SU-DHL-6 (cell line): ENCODE measurements at regions not wholly inside any gene's neighbourhood (a gene's known extent, or its start where the extent isn't known, plus 50 kb on each side); places are given as distances from the start of the nearest gene placed in this dataset.
"Not testable (repeated sequence)": the region's sequence is repeated elsewhere in the genome, so short reads cannot be mapped to it uniquely, and the experiment has no call there.

Experiments used
- H2AFZ ChIP-seq: fragments of 200-600 bp; sonication (generic); 2 replicates; pipeline ENCODE4 v1.6.1; 2014; ENCODE audit warnings: low read depth, mild to moderate bottlenecking, moderate library complexity, mixed read lengths, antibody characterized with exemption, low read length; ENCODE audit not compliant: severe bottlenecking
- H3F3A ChIP-seq: fragments of 200-600 bp; shearing (Covaris generic); 2 replicates; pipeline ENCODE4 v1.6.0; 2016; ENCODE audit warnings: antibody characterized with exemption, mild to moderate bottlenecking; ENCODE audit not compliant: insufficient read depth
- H3K27ac ChIP-seq: fragments of 200-600 bp; sonication (generic); 2 replicates; pipeline ENCODE4 v1.5.1; 2016; ENCODE audit warnings: low read depth, mild to moderate bottlenecking, low read length, moderate library complexity, mixed read lengths
- H3K27me3 ChIP-seq: fragments of 200-600 bp; sonication (generic), shearing (Covaris generic); 2 replicates; pipeline ENCODE4 v1.6.0; 2014; ENCODE audit warnings: mild to moderate bottlenecking, low read length
- H3K36me3 ChIP-seq: fragments of 200-600 bp; sonication (generic); 2 replicates; pipeline ENCODE4 v1.6.1; 2014; ENCODE audit warnings: mild to moderate bottlenecking, low read length, mixed read lengths
- H3K4me2 ChIP-seq: fragments of 300-600, 200-600 bp; shearing (Covaris generic), sonication (generic); 2 replicates; pipeline ENCODE4 v1.6.0; 2014; ENCODE audit warnings: low read length, low read depth, mild to moderate bottlenecking; ENCODE audit not compliant: poor library complexity, severe bottlenecking
- H3K4me3 ChIP-seq: fragments of 200-600 bp; sonication (generic); 2 replicates; pipeline ENCODE4 v1.5.1; 2014; ENCODE audit warnings: antibody characterized with exemption, low read length, mild to moderate bottlenecking, mixed read lengths; ENCODE audit not compliant: insufficient read depth, poor library complexity, severe bottlenecking
- H3K79me2 ChIP-seq: fragments of 200-600 bp; sonication (generic); 2 replicates; pipeline ENCODE4 v1.6.1; 2014; ENCODE audit warnings: mild to moderate bottlenecking, low read length, moderate library complexity; ENCODE audit not compliant: insufficient read depth
- H3K9ac ChIP-seq: fragments of 200-600 bp; sonication (generic); 2 replicates; pipeline ENCODE4 v1.7.0; 2014; ENCODE audit warnings: mild to moderate bottlenecking, low read length
- H3K9me2 ChIP-seq: fragments of 200-600 bp; sonication (generic); replicated peaks from 2 replicates; pipeline ENCODE4 v1.6.1; 2014; ENCODE audit warnings: low read length; ENCODE audit not compliant: insufficient read depth
- H3K9me3 ChIP-seq: fragments of 200-600 bp; sonication (generic); 2 replicates; pipeline ENCODE4 v1.6.1; 2014; ENCODE audit warnings: low read length, mixed read lengths; ENCODE audit not compliant: insufficient read depth
- H4K20me1 ChIP-seq: fragments of 200-600 bp; sonication (generic); 2 replicates; pipeline ENCODE4 v1.6.1; 2014; ENCODE audit warnings: low read depth, mild to moderate bottlenecking, antibody characterized with exemption, low read length, moderate library complexity, mixed read lengths
- EZH2phosphoT487 ChIP-seq: fragments of 200-600 bp; sonication (generic), shearing (Covaris generic); conservative IDR thresholded peaks from 2 replicates; pipeline ENCODE4 v1.6.1; 2018; ENCODE audit warnings: mild to moderate bottlenecking, antibody characterized with exemption, low read length, moderate library complexity, mixed read lengths
- TF ChIP-seq, protein P1 (sequence below): fragments of 200-600 bp; sonication (generic); IDR thresholded peaks from one replicate; pipeline ENCODE4 v1.5.1; 2017; ENCODE audit warnings: antibody characterized with exemption, mild to moderate bottlenecking, low read length, moderate library complexity; ENCODE audit not compliant: insufficient read depth, poor library complexity, severe bottlenecking

DNA sequence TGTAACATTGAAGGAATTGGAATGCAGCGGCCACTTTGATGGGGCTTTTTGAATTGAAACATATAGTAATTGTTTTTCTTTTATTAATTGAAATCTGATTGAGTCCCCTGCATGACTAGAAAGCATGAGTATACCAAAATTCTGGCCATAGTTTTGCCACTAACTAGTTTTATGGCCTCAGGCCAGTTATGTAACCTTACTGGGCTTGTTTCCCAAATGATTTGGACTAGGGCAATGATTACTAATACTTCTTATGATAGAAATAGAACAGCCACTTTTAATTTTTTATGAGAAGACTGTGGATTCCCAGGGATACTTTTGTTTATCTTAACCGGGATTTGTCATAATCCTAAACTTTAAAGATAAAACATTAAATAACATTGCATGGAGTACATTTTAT lies 106.9 kb upstream of the GOLGA6L4 start:
- H4K20me1 ChIP-seq: not testable (repeated sequence)

DNA sequence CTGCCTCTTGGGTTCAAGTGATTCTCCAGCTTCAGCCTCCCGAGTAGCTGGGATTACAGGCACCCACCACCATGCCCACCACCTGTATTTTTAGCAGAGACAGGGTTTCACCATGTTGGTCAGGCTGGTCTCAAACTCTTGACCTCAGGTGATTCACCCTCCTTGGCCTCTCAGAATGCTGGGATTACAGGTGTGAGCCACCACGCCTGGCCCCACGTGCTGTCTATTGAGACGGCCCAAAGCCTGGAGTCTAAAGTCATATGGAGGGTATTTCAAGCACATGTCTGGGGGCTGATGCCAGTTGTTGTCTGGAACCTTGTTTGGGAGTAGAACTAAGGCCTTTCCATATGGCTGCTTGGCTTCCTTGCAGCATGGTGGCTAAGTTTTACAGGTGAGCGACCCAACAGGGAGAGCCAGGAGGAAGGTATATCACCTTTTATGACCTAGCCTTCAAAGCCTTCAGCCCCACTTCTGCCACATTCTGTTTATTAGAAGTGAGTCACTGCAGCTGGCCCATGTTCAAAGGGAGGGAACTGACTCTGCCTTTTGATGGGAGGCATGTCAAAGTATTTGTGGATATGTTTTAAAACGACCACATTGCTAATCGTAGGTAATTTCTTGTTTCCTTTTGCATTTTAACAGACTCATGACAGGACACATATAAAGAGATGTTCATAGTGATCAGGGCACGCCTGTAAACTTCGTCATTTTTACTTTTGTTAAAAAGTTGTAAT lies 105.3 kb upstream of the GOLGA6L4 start:
- H3K36me3 ChIP-seq, H3K4me2 ChIP-seq, H3K79me2 ChIP-seq, H4K20me1 ChIP-seq, H3F3A ChIP-seq, H3K27ac ChIP-seq, H3K9ac ChIP-seq, H2AFZ ChIP-seq, H3K27me3 ChIP-seq, H3K9me2 ChIP-seq, H3K9me3 ChIP-seq, H3K4me3 ChIP-seq: not testable (repeated sequence)

More for the DNA sequence above, 106.9 kb upstream of the GOLGA6L4 start:
- H3K27ac ChIP-seq, H3K27me3 ChIP-seq, H2AFZ ChIP-seq, H3K4me2 ChIP-seq, H3F3A ChIP-seq, H3K9me2 ChIP-seq, H3K4me3 ChIP-seq, H3K9ac ChIP-seq, H3K9me3 ChIP-seq, H3K36me3 ChIP-seq, H3K79me2 ChIP-seq: not testable (repeated sequence)

DNA sequence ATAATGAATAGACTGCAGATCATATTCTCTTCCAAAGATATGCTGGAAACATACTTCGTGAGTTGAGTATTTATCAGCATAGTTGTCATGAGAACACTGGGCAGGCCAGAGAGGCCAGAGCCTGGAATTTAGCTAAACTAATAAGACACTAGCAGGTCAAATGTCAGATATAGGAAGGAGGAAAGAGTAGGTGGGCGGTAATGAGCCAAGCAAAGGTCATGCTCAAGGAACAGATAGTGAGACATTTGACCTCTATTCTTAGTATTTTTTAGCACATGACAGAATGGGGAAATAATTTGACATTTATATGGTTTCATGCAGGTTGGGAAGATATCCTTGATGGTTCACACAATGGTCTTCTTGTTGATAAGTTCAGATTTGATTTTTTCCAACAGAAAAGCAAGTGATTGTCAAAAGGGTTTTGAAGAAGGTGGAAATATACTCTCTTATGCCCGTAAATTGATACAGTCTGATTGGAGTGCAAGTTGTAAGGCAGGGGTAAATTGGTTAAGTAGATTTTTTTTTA lies 99.6 kb upstream of the GOLGA6L4 start:
- not testable (repeated sequence) for H3K4me3 ChIP-seq, H3F3A ChIP-seq, H3K9me2 ChIP-seq, H3K27me3 ChIP-seq, H3K79me2 ChIP-seq, H3K9me3 ChIP-seq, H4K20me1 ChIP-seq, H3K36me3 ChIP-seq, H3K27ac ChIP-seq, H3K9ac ChIP-seq, H2AFZ ChIP-seq, H3K4me2 ChIP-seq

DNA sequence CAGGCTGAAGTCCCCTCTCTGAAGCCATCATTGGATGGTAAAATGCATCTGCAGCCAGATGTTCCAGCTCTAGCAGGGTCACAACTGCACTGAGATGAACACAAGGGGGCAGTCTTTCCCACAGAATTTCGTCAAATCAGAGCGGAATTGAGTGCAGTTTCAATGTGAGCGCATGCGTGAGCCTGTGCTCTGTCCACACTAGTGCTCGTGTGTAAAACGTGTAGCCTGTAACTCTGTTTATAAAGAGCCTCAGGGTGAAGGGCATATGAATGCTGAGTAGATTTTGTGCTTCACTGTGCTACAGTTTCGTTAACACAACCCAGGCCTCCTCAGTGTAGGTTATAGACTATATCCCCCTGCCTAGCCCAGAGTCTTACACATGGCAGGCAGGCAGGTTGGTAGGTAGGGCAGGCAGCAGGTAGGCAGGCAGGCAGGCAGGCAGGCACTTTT lies 92.7 kb upstream of the GOLGA6L4 start:
- no peaks in the 10 kb centered on the region for H4K20me1 ChIP-seq
- H2AFZ ChIP-seq: peak overlapping the region; percentile 97
- no peak overlapping the region for H3K27ac ChIP-seq
- H3F3A ChIP-seq: no peaks in the 10 kb centered on the region
- H3K9ac ChIP-seq: peak overlapping the region; percentile 50
- no peaks in the 10 kb centered on the region for H3K9me3 ChIP-seq
- peak overlapping the region; percentile 26 for H3K4me3 ChIP-seq
- no peaks in the 10 kb centered on the region for H3K9me2 ChIP-seq
- no peaks in the 10 kb centered on the region for H3K79me2 ChIP-seq
- TF ChIP-seq EZH2phosphoT487: no peak
- TF ChIP-seq, protein P1, sequence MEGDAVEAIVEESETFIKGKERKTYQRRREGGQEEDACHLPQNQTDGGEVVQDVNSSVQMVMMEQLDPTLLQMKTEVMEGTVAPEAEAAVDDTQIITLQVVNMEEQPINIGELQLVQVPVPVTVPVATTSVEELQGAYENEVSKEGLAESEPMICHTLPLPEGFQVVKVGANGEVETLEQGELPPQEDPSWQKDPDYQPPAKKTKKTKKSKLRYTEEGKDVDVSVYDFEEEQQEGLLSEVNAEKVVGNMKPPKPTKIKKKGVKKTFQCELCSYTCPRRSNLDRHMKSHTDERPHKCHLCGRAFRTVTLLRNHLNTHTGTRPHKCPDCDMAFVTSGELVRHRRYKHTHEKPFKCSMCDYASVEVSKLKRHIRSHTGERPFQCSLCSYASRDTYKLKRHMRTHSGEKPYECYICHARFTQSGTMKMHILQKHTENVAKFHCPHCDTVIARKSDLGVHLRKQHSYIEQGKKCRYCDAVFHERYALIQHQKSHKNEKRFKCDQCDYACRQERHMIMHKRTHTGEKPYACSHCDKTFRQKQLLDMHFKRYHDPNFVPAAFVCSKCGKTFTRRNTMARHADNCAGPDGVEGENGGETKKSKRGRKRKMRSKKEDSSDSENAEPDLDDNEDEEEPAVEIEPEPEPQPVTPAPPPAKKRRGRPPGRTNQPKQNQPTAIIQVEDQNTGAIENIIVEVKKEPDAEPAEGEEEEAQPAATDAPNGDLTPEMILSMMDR: peak; percentile 60
- no peaks in the 10 kb centered on the region for H3K36me3 ChIP-seq
- no peaks in the 10 kb centered on the region for H3K27me3 ChIP-seq
- H3K4me2 ChIP-seq: peak overlapping the region; percentile 59
